HCT116 (cell line): ENCODE measurements at regions not wholly inside any gene's neighbourhood (a gene's known extent, or its start where the extent isn't known, plus 50 kb on each side); places are given as distances from the start of the nearest gene placed in this dataset.

ENCODE experiments used
- ATAC-seq: fragments of 200-7000 bp; cut with Tn5 transposase; 2 replicates; pipeline ENCODE4 v1.9.1; 2020; ENCODE audit warnings: mild to moderate bottlenecking, moderate library complexity
- BruUV-seq: library from RNA; stranded (reverse); fragments of 400-500 nt; replicated peaks from 2 replicates; lab custom pipeline; 2021; lab: Mats Ljungman, UMichigan
- CTCF ChIA-PET: fragments of 300-600 bp; sonication (Branson Sonifier 250); formaldehyde crosslinking; loops from one replicate; lab custom pipeline; 2021; ENCODE audit warnings: antibody characterized with exemption; lab: Charles Lee
- POLR2A ChIA-PET: fragments of 300-600, 350-600 bp; sonication (Branson Sonifier 250); formaldehyde crosslinking; loops from one replicate; lab custom pipeline; 2021; ENCODE audit warnings: antibody characterized with exemption; lab: Charles Lee
- RAD21 ChIA-PET, 2 experiments: fragments of 300-600 bp; sonication (Branson Sonifier 250); formaldehyde crosslinking; loops; one replicate each; lab custom pipeline; 2023; ENCODE audit warnings: low total read pairs in 2 of 2; ENCODE audit not compliant: uncharacterized antibody in 2 of 2, unreplicated experiment in 2 of 2, low non-redundant PET in 1 of 2; lab: Charles Lee
- DNase-seq: peaks from one replicate; pipeline ENCODE4 v3.0.0-alpha.2; 2010; ENCODE audit warnings: low read depth, low spot score
- H2AFZ ChIP-seq: fragments of 200-600 bp; shearing (Covaris generic), sonication (generic); 2 replicates; pipeline ENCODE4 v1.6.1; 2017; ENCODE audit warnings: low read depth, mixed run types, mixed read lengths, antibody characterized with exemption, low read length; ENCODE audit not compliant: poor library complexity, severe bottlenecking
- H3K27ac ChIP-seq: 2 replicates; pipeline ENCODE4 v1.5.1; 2012; ENCODE audit warnings: low read depth, low read length
- H3K27me3 ChIP-seq: fragments of 200-600 bp; sonication (generic); 2 replicates; pipeline ENCODE4 v1.6.1; 2016; ENCODE audit warnings: mixed run types, low read length, mixed read lengths; ENCODE audit not compliant: insufficient read depth
- H3K36me3 ChIP-seq, 2 experiments: fragments of 200-500 bp in 1 of 2; fragments of 200-600 bp in 1 of 2; sonication (Bioruptor generic) in 1 of 2; sonication (generic) in 1 of 2; 2 replicates each; pipeline versions ENCODE4 v1.5.1 to v1.6.1; 2014 to 2016; ENCODE audit warnings: low read length in 2 of 2, inconsistent platforms in 1 of 2, mixed read lengths in 1 of 2, mixed run types in 1 of 2; ENCODE audit not compliant: insufficient read depth in 2 of 2, control insufficient read depth in 1 of 2
- H3K4me1 ChIP-seq, 2 experiments: fragments of 200-600 bp in 1 of 2; sonication (generic) in 1 of 2; 2 replicates each; pipeline versions ENCODE4 v1.5.1 to v1.6.1; 2012 to 2017; ENCODE audit warnings: low read length in 2 of 2, inconsistent platforms in 1 of 2, mild to moderate bottlenecking in 1 of 2, mixed read lengths in 1 of 2, mixed run types in 1 of 2, moderate library complexity in 1 of 2; ENCODE audit not compliant: insufficient read depth in 2 of 2, control insufficient read depth in 1 of 2
- H3K4me2 ChIP-seq: fragments of 200-600 bp; sonication (generic); 2 replicates; pipeline ENCODE4 v1.6.1; 2017; ENCODE audit warnings: mixed run types, low read length, mixed read lengths
- H3K4me3 ChIP-seq, 2 experiments: fragments of 200-600 bp in 1 of 2; sonication (generic) in 1 of 2; replicated peaks in 1 of 2; 2 replicates each; pipeline ENCODE4 v1.5.1; 2011 to 2016; ENCODE audit warnings: low read length in 2 of 2, control low read depth in 1 of 2, low read depth in 1 of 2, mild to moderate bottlenecking in 1 of 2, mixed read lengths in 1 of 2, mixed run types in 1 of 2
- H3K79me2 ChIP-seq: fragments of 200-600 bp; sonication (generic); 2 replicates; pipeline ENCODE4 v1.6.1; 2017; ENCODE audit warnings: mild to moderate bottlenecking, mixed run types, low read length, moderate library complexity, mixed read lengths; ENCODE audit not compliant: insufficient read depth
- H3K9ac ChIP-seq: fragments of 200-600 bp; sonication (generic); 2 replicates; pipeline ENCODE4 v1.6.1; 2016; ENCODE audit warnings: low read length, mixed read lengths
- H3K9me2 ChIP-seq: fragments of 200-600 bp; sonication (generic), shearing (Covaris generic); 2 replicates; pipeline ENCODE4 v1.6.1; 2017; ENCODE audit warnings: mixed run types, mild to moderate bottlenecking, moderate library complexity; ENCODE audit not compliant: insufficient read depth
- H3K9me3 ChIP-seq, 2 experiments: fragments of 200-500 bp in 1 of 2; fragments of 200-600 bp in 1 of 2; sonication (Bioruptor generic) in 1 of 2; sonication (generic) in 1 of 2; 2 replicates each; pipeline ENCODE4 v1.6.1; 2014 to 2017; ENCODE audit warnings: low read length in 2 of 2, mixed read lengths in 2 of 2, inconsistent platforms in 1 of 2, low read depth in 1 of 2, mild to moderate bottlenecking in 1 of 2, mixed run types in 1 of 2, moderate library complexity in 1 of 2; ENCODE audit not compliant: control insufficient read depth in 1 of 2, insufficient read depth in 1 of 2
- H4K20me1 ChIP-seq: fragments of 200-600 bp; sonication (generic), shearing (Covaris generic); 2 replicates; pipeline ENCODE4 v1.6.1; 2017; ENCODE audit warnings: mixed run types, mild to moderate bottlenecking, moderate library complexity; ENCODE audit not compliant: insufficient read depth
- ELF1 ChIP-seq: IDR thresholded peaks from 2 replicates; pipeline ENCODE4 v1.6.1; 2012; ENCODE audit warnings: low read depth, borderline replicate concordance
- POLR2A ChIP-seq: IDR thresholded peaks from 2 replicates; pipeline ENCODE4 v1.7.0; 2011; ENCODE audit warnings: borderline replicate concordance; ENCODE audit not compliant: insufficient read depth, insufficient read length; ENCODE audit errors: extremely low read depth
- RAD21 ChIP-seq: IDR thresholded peaks from 2 replicates; pipeline ENCODE4 v1.6.1; 2012; ENCODE audit warnings: low read depth, mild to moderate bottlenecking
- SRF ChIP-seq: IDR thresholded peaks from 2 replicates; pipeline ENCODE4 v1.6.1; 2012; ENCODE audit warnings: low read depth
- intact Hi-C: fragments of 100-400 bp; cut with micrococcal nuclease; formaldehyde crosslinking; loops from 2 replicates; pipeline ENCODE4 v1.10.0; 2022
- TF ChIP-seq, protein P1 (sequence below): IDR thresholded peaks from 2 replicates; pipeline ENCODE4 v1.6.1; 2011; ENCODE audit warnings: mild to moderate bottlenecking, low read length, moderate library complexity; ENCODE audit not compliant: insufficient replicate concordance; ENCODE audit errors: extremely low read depth
- TF ChIP-seq, protein P2 (sequence below), 3 experiments: fragments of 200-600 bp in 1 of 3; sonication (generic) in 1 of 3; IDR thresholded peaks in 2 of 3; conservative IDR thresholded peaks in 1 of 3; 2 replicates each; pipeline ENCODE4 v1.5.1; 2012 to 2017; ENCODE audit warnings: low read depth in 2 of 3, low read length in 2 of 3, antibody characterized with exemption in 1 of 3, borderline replicate concordance in 1 of 3, control low read depth in 1 of 3, mild to moderate bottlenecking in 1 of 3, mixed read lengths in 1 of 3, mixed run types in 1 of 3, moderate library complexity in 1 of 3; ENCODE audit not compliant: insufficient read depth in 1 of 3

DNA sequence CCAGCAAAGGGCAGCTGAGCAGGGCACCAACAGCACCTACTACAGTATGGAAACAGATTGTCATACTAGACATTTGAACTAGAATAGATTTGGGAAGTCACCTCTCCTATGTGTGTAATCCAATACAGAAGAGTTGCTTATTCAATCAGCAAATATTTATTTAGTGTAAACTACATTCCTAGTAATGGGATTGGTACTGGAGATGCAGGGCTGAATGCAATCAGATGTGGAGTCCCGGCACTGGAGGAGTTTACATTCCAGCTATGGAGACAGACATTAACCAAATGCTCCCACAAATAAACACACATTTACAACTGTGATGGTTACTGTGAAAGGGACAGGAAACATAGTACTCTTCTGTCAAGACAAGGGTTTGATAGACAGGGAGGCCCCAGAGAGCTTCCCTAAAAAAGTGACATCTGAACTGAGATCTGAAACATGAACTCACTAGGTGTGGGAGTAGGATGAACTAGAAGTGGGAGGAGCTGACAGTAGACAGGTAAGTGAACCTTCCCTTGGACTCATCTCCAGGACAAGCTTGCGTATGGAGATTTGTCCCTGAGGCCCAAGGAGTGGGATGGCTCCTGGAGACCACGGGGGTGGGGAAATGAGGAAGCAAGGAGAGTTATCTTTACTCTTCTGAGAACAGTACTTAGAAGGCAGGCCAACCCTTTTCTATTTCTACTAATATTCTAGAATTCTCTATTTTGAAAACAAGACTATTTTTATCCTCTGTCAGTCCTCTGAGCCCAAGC is 420.5 kb downstream of the MAFB start:
- Histone ChIP-seq H3K27ac (no peak overlapping the region), H3K27me3 (no peaks in the 10 kb centered on the region), H3K9me3 (no peaks in the 10 kb centered on the region), H4K20me1 (no peaks in the 10 kb centered on the region), H3K4me1 (no peaks in the 10 kb centered on the region), H3K9me2 (no peaks in the 10 kb centered on the region), H3K79me2 (no peaks in the 10 kb centered on the region), H2AFZ (no peak overlapping the region), H3K4me3 (no peak overlapping the region), H3K9ac (no peak overlapping the region), H3K4me2 (no peak overlapping the region), H3K36me3 (no peaks in the 10 kb centered on the region)
- no peak for DNase-seq
- TF ChIP-seq SRF (no peak), RAD21 (no peak)
- TF ChIP-seq, protein P1, sequence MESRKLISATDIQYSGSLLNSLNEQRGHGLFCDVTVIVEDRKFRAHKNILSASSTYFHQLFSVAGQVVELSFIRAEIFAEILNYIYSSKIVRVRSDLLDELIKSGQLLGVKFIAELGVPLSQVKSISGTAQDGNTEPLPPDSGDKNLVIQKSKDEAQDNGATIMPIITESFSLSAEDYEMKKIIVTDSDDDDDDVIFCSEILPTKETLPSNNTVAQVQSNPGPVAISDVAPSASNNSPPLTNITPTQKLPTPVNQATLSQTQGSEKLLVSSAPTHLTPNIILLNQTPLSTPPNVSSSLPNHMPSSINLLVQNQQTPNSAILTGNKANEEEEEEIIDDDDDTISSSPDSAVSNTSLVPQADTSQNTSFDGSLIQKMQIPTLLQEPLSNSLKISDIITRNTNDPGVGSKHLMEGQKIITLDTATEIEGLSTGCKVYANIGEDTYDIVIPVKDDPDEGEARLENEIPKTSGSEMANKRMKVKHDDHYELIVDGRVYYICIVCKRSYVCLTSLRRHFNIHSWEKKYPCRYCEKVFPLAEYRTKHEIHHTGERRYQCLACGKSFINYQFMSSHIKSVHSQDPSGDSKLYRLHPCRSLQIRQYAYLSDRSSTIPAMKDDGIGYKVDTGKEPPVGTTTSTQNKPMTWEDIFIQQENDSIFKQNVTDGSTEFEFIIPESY: no peak
- no TSS peak for BruUV-seq
- ChIA-PET POLR2A (no interaction called here), CTCF (no interaction called here), RAD21 (no interaction called here)
- ATAC-seq: no peak
- intact Hi-C loops: loop anchor here (5.0 kb wide), 2 partner anchors 264 to 1156 kb away; no protein-coding TSS in a partner anchor

DNA sequence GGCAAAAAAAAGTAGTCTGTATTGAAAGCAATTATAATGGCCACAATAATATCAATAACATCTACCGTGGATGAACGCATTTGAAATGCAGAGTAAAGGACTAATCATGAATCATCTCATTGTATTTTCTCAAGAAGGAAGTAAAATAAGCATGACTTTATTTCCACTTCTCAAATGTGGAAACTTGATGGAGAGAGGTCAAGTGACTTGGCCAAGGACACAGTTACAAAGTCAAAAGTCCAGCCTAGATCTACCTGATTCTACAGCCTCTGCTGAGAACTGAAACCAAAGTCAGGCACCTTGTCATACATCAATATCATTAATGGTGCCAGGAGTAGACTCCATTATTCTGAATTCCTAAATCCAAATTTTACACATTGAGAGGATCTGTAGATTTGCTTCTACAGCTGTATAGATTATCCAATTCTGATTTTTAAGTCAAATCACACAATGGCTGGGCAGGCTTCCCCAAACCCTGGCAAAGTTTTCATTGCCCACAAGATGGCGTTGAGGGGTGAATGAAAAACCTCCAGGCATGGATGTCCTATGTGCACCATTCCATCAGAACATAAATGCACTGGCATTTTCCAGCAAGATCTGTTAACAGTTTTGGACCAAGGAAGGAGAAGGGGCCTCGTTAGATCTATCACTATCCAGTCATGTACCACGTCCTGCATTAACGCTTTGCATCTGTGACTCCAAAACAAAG is 423.1 kb downstream of the MAFB start:
- no TSS peak for BruUV-seq
- RAD21 ChIA-PET: no interaction called here
- Histone ChIP-seq H3K9me3 (no peaks in the 10 kb centered on the region), H3K79me2 (no peaks in the 10 kb centered on the region), H3K4me3 (no peak overlapping the region), H3K27ac (no peak overlapping the region), H2AFZ (no peak overlapping the region), H4K20me1 (no peaks in the 10 kb centered on the region), H3K4me1 (no peaks in the 10 kb centered on the region), H3K9ac (no peak overlapping the region), H3K9me2 (no peaks in the 10 kb centered on the region), H3K36me3 (no peaks in the 10 kb centered on the region), H3K4me2 (no peak overlapping the region), H3K27me3 (no peaks in the 10 kb centered on the region)
- TF ChIP-seq RAD21 (peak; percentile 57), POLR2A (no peak), ELF1 (no peak)
- TF ChIP-seq, protein P2, sequence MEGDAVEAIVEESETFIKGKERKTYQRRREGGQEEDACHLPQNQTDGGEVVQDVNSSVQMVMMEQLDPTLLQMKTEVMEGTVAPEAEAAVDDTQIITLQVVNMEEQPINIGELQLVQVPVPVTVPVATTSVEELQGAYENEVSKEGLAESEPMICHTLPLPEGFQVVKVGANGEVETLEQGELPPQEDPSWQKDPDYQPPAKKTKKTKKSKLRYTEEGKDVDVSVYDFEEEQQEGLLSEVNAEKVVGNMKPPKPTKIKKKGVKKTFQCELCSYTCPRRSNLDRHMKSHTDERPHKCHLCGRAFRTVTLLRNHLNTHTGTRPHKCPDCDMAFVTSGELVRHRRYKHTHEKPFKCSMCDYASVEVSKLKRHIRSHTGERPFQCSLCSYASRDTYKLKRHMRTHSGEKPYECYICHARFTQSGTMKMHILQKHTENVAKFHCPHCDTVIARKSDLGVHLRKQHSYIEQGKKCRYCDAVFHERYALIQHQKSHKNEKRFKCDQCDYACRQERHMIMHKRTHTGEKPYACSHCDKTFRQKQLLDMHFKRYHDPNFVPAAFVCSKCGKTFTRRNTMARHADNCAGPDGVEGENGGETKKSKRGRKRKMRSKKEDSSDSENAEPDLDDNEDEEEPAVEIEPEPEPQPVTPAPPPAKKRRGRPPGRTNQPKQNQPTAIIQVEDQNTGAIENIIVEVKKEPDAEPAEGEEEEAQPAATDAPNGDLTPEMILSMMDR (IDR thresholded peaks at IDR 0.05 in 2 of 3, conservative IDR thresholded peaks at IDR 0.05 in 1 of 3; ENCODE audit: borderline replicate concordance in 1 of 3, insufficient read depth in 1 of 3, low read depth in 2 of 3, low read length in 2 of 3): peak; percentile 26 to 52 (median 39); a peak in 4 of 6 replicates
- intact Hi-C loops: loop anchor here (1.0 to 5.0 kb wide), 3 partner anchors 266 to 1154 kb away; partner anchors contain the start of gene MAFB
- CTCF ChIA-PET: no interaction called here
- no peak for DNase-seq
- ATAC-seq: peak; percentile 57; the same call in 1 of the 2 replicates
- POLR2A ChIA-PET: no interaction called here
